GM12873 (cell line): ENCODE measurements at regions not wholly inside any gene's neighbourhood (a gene's known extent, or its start where the extent isn't known, plus 50 kb on each side); places are given as distances from the start of the nearest gene placed in this dataset.

Source experiments
- CTCF ChIP-seq: IDR thresholded peaks from 2 replicates; pipeline ENCODE4 v1.5.1; 2012; ENCODE audit warnings: low read depth, mild to moderate bottlenecking, moderate library complexity, low read length, control low read depth; ENCODE audit not compliant: insufficient read depth; ENCODE audit errors: missing control alignments

GRCh38 chr2:111219285-111219684 is 98.6 kb downstream of the BCL2L11 start:
- TF ChIP-seq CTCF: no peak

DNA sequence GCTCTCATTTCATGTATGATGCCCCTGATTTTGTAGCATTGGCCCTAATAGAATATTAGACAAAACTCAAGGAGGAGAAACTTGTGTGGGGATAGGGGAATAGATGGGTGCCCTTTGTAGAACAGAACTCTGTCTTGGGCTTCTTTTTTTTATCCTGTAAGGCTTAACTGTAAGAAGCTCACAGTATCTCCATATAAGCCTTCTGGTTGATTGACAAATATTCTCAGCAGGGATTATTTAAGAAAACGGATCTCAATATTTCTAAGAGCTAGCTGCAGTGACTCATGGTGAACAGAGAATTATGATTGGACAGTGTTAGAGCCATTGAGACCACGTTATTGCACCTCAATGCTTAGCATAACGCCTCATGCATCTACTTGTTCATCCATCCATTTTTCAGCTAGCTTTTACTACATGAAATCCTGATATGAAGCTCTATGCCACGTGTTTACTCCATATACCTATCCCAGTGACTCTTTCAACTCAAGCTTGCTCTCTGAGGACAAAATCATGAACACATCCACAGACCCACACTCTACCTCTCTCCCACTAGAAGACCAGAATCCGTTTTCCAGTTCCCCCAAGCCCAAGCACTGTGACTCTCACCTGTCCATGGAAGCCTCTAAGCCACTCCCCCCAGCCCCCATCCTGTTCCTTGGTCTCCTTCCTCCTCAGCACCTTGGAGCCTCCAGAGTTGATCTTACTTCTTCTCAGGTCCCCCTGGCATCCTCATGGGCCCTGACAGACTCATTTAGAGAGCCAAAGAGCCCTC is 99.2 kb downstream of the BCL2L11 start:
- no peak for TF ChIP-seq CTCF

GRCh38 chr2:111220962-111221361 is 100.2 kb downstream of the BCL2L11 start:
- TF ChIP-seq CTCF: no peak

DNA sequence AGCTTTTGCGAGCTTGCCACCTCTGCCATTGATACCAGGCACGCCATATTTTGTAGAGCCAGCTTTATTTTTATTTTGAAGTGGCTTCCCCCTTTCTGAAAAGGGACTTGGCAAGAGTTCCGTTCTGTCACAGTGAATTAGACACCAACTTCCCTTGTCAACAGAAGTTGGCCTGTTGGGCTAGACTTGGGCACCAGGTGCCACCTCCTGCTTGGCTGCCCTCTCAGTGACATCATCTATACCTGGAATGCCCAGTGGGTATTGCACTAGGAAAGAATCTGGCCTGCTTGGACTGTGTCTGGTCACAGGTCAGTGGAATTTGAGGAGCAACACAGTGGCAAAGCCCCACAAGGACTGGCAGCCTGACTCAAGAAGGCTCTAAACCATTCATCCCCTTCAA is 101.0 kb downstream of the BCL2L11 start:
- no peak for TF ChIP-seq CTCF

GRCh38 chr2:111222204-111222866 is 101.6 kb downstream of the BCL2L11 start:
- no peak for TF ChIP-seq CTCF

GRCh38 chr2:111225856-111226255 is 105.1 kb downstream of the BCL2L11 start:
- no peak for TF ChIP-seq CTCF

- TF ChIP-seq CTCF: no peak
Observed at GRCh38 chr2:111226876-111227700, 106.4 kb downstream of the BCL2L11 start.
